ENCODE measurements at regions not wholly inside any gene's neighbourhood (a gene's known extent, or its start where the extent isn't known, plus 50 kb on each side); places are given as distances from the start of the nearest gene placed in this dataset.
"Not testable (repeated sequence)": the region's sequence is repeated elsewhere in the genome, so short reads cannot be mapped to it uniquely, and the experiment has no call there.

- no peak overlapping the region for H3K27ac ChIP-seq (ENCODE audit: low read depth, low read length)
- no peak for DNase-seq (ENCODE audit: low read depth, low spot score)
- ChIA-PET POLR2A (no interaction called here), CTCF (no interaction called here)
- H3K4me3 ChIP-seq (ENCODE audit: low read depth, low read length), result no peak overlapping the region
- H3K9me3 ChIP-seq (ENCODE audit: control insufficient read depth, insufficient read depth, low read length), result peaks cover 85% of the 10 kb centered on the region
- TF ChIP-seq, protein P1, sequence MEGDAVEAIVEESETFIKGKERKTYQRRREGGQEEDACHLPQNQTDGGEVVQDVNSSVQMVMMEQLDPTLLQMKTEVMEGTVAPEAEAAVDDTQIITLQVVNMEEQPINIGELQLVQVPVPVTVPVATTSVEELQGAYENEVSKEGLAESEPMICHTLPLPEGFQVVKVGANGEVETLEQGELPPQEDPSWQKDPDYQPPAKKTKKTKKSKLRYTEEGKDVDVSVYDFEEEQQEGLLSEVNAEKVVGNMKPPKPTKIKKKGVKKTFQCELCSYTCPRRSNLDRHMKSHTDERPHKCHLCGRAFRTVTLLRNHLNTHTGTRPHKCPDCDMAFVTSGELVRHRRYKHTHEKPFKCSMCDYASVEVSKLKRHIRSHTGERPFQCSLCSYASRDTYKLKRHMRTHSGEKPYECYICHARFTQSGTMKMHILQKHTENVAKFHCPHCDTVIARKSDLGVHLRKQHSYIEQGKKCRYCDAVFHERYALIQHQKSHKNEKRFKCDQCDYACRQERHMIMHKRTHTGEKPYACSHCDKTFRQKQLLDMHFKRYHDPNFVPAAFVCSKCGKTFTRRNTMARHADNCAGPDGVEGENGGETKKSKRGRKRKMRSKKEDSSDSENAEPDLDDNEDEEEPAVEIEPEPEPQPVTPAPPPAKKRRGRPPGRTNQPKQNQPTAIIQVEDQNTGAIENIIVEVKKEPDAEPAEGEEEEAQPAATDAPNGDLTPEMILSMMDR (IDR thresholded peaks at IDR 0.05; ENCODE audit: low read depth, low read length), result no peak
- no peaks in the 10 kb centered on the region for H3K27me3 ChIP-seq (ENCODE audit: control insufficient read depth, insufficient read depth, low read length)
Measured at GRCh38 chr22:11613898-11614755, 3913.9 kb upstream of the OR11H1 start.

- DNase-seq (ENCODE audit: low read depth, low spot score); H3K4me3 ChIP-seq (ENCODE audit: low read depth, low read length); H3K27ac ChIP-seq (ENCODE audit: low read depth, low read length); CTCF ChIA-PET; H3K27me3 ChIP-seq (ENCODE audit: control insufficient read depth, insufficient read depth, low read length); POLR2A ChIA-PET: not testable (repeated sequence)
- H3K9me3 ChIP-seq (ENCODE audit: control insufficient read depth, insufficient read depth, low read length), result peaks cover 89% of the 10 kb centered on the region
Measured at GRCh38 chr22:11614798-11615433, 3913.1 kb upstream of the OR11H1 start.

- ChIA-PET CTCF (no interaction called here), POLR2A (no interaction called here)
- Histone ChIP-seq H3K27me3 (ENCODE audit: control insufficient read depth, insufficient read depth, low read length) (no peaks in the 10 kb centered on the region), H3K4me3 (ENCODE audit: low read depth, low read length) (no peak overlapping the region), H3K27ac (ENCODE audit: low read depth, low read length) (no peak overlapping the region), H3K9me3 (ENCODE audit: control insufficient read depth, insufficient read depth, low read length) (peaks cover 86% of the 10 kb centered on the region)
- peak; percentile 3 for DNase-seq (ENCODE audit: low read depth, low spot score)
- TF ChIP-seq, protein P1 (IDR thresholded peaks at IDR 0.05; ENCODE audit: low read depth, low read length), result no peak
Measured at GRCh38 chr22:11616811-11617210, 3911.2 kb upstream of the OR11H1 start.

DNA sequence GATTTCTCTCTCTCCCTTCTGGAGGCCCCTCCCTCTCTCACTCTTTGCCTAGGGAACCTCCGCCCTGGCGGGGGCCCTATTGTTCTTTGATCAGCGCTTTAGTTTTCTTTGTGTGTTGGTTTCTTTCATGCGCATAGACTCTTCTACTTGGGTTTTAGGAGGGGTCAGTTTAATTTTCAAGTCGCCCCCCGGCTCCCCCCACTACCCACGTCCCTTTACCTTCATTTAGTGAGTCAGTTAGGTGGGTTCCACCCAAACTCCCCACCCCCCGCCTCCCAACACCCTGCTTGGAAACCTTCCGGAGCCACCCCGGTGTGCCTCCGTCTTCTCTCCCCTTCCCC is 3909.7 kb upstream of the OR11H1 start:
- POLR2A ChIA-PET; H3K4me3 ChIP-seq (ENCODE audit: low read depth, low read length); H3K27ac ChIP-seq (ENCODE audit: low read depth, low read length); H3K27me3 ChIP-seq (ENCODE audit: control insufficient read depth, insufficient read depth, low read length); DNase-seq (ENCODE audit: low read depth, low spot score); CTCF ChIA-PET: not testable (repeated sequence)
- peaks cover 75% of the 10 kb centered on the region for H3K9me3 ChIP-seq (ENCODE audit: control insufficient read depth, insufficient read depth, low read length)

GRCh38 chr22:11618688-11619087 is 3909.3 kb upstream of the OR11H1 start:
- peaks cover 71% of the 10 kb centered on the region for H3K9me3 ChIP-seq (ENCODE audit: control insufficient read depth, insufficient read depth, low read length)
- H3K27me3 ChIP-seq (ENCODE audit: control insufficient read depth, insufficient read depth, low read length); H3K4me3 ChIP-seq (ENCODE audit: low read depth, low read length); DNase-seq (ENCODE audit: low read depth, low spot score); CTCF ChIA-PET; POLR2A ChIA-PET; H3K27ac ChIP-seq (ENCODE audit: low read depth, low read length): not testable (repeated sequence)

GRCh38 chr22:11620921-11621762 is 3906.8 kb upstream of the OR11H1 start:
- H3K4me3 ChIP-seq (ENCODE audit: low read depth, low read length); POLR2A ChIA-PET; DNase-seq (ENCODE audit: low read depth, low spot score); H3K27ac ChIP-seq (ENCODE audit: low read depth, low read length); H3K27me3 ChIP-seq (ENCODE audit: control insufficient read depth, insufficient read depth, low read length); CTCF ChIA-PET: not testable (repeated sequence)
- H3K9me3 ChIP-seq (ENCODE audit: control insufficient read depth, insufficient read depth, low read length), result peaks cover 55% of the 10 kb centered on the region

DNA sequence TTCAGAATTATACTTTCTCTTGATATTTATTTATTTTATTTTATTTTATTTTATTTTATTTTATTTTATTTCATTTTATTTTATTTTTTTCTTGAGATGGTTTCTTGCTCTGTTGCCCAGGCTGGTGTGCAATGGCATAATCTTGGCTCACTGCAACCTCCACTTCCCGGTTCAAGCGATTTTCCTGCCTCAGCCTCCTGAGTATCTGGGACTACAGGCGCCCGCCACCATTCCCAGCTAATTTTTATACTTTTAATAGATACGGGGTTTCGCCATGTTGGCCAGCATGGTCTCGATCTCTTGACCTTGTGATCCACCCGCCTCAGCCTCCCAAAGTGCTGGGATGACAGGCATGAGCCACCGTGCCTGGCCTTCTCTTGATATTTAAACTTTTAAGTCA is 3905.2 kb upstream of the OR11H1 start:
- H3K27ac ChIP-seq (ENCODE audit: low read depth, low read length); POLR2A ChIA-PET; CTCF ChIA-PET; DNase-seq (ENCODE audit: low read depth, low spot score); H3K4me3 ChIP-seq (ENCODE audit: low read depth, low read length); H3K27me3 ChIP-seq (ENCODE audit: control insufficient read depth, insufficient read depth, low read length): not testable (repeated sequence)
- H3K9me3 ChIP-seq (ENCODE audit: control insufficient read depth, insufficient read depth, low read length), result peaks cover 55% of the 10 kb centered on the region

DNA sequence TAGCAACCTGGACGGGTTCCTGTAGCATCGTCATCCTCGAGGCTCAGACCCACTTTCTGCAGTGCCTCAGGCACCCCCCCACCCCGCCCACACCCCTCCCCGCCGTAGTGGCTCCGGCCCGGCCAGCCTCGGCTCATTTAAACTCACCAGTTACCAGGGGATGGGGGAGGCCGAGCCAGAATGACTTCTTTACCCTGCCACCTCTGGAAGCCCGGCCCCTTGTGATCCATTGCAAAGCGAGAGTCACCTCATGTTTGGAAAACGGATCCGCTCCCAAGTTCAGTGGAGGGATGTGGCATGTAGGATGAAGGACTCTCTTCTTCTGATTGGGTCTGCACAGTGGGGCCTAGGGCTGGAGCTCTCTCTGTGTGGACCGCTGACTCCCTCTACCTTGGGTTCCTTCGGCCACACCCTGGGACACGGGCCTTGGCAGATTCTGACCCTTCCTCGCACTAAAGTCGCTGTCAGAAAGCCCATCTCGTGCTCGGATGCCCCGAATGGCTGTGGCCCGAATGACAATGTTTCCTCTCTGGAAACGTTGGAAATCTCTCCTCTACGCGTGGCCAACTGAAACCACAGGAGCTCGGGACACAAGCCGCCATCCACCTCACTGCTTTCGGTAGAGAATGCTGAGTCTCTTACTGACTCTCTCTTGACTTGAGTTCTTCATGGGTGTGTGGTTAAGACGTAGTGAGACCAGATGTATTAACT is 3902.1 kb upstream of the OR11H1 start:
- peaks cover 67% of the 10 kb centered on the region for H3K9me3 ChIP-seq (ENCODE audit: control insufficient read depth, insufficient read depth, low read length)
- DNase-seq (ENCODE audit: low read depth, low spot score); POLR2A ChIA-PET; H3K27me3 ChIP-seq (ENCODE audit: control insufficient read depth, insufficient read depth, low read length); H3K27ac ChIP-seq (ENCODE audit: low read depth, low read length); H3K4me3 ChIP-seq (ENCODE audit: low read depth, low read length); CTCF ChIA-PET: not testable (repeated sequence)

All from AG04450 (cell line).